GM23338 (cell line): ENCODE measurements at regions not wholly inside any gene's neighbourhood (a gene's known extent, or its start where the extent isn't known, plus 50 kb on each side); places are given as distances from the start of the nearest gene placed in this dataset.

Source experiments
- CREB1 ChIP-seq: fragments of 250-450 bp; sonication (Bioruptor Pico); IDR thresholded peaks from 2 replicates; pipeline ENCODE4 v1.5.0; 2020; ENCODE audit warnings: low read depth, mild to moderate bottlenecking, moderate library complexity
- CTCF ChIP-seq, 2 experiments: fragments of 200-600 bp in 1 of 2; sonication (generic) in 1 of 2; conservative IDR thresholded peaks; 2 replicates each; pipeline versions ENCODE4 v1.5.1 to v1.6.1; 2016 to 2017; ENCODE audit warnings: antibody characterized with exemption in 2 of 2, low read depth in 2 of 2, mild to moderate bottlenecking in 2 of 2, moderate library complexity in 1 of 2
- EZH2 ChIP-seq: fragments of 200-600 bp; sonication (generic); IDR thresholded peaks from one replicate; pipeline ENCODE4 v1.8.0; 2017; ENCODE audit warnings: antibody characterized with exemption, mild to moderate bottlenecking, low read depth; ENCODE audit not compliant: unreplicated experiment
- EZH2phosphoT487 ChIP-seq: fragments of 200-600 bp; sonication (generic); IDR thresholded peaks from one replicate; pipeline ENCODE4 v1.8.1; 2018; ENCODE audit warnings: antibody characterized with exemption; ENCODE audit not compliant: unreplicated experiment
- JUNB ChIP-seq: IDR thresholded peaks from one replicate; pipeline ENCODE4 v1.6.1; 2016; ENCODE audit warnings: antibody characterized with exemption; ENCODE audit not compliant: unreplicated experiment
- POLR2AphosphoS5 ChIP-seq: IDR thresholded peaks from 2 replicates; pipeline ENCODE4 v1.6.1; 2016; ENCODE audit warnings: antibody characterized with exemption, low read depth
- REST ChIP-seq: IDR thresholded peaks from one replicate; pipeline ENCODE4 v1.6.1; 2018; ENCODE audit warnings: antibody characterized with exemption; ENCODE audit not compliant: unreplicated experiment
- ZNF114 ChIP-seq: fragments of 250-450 bp; sonication (Bioruptor Pico); IDR thresholded peaks from 2 replicates; pipeline ENCODE4 v1.5.0; 2020; ENCODE audit warnings: mild to moderate bottlenecking, moderate library complexity

GRCh38 chr12:124174451-124175348, 120.2 kb upstream of the RFLNA start:
- TF ChIP-seq CTCF (conservative IDR thresholded peaks at IDR 0.05; ENCODE audit: low read depth in 2 of 2) (no peak), EZH2 (no peak), POLR2AphosphoS5 (no peak), CREB1 (CRISPR knock-in tag) (no peak), REST (no peak), JUNB (no peak), ZNF114 (CRISPR knock-in tag) (no peak), EZH2phosphoT487 (no peak)
